Upper lobe of left lung (tissue), 4 donors: ENCODE measurements at regions not wholly inside any gene's neighbourhood (a gene's known extent, or its start where the extent isn't known, plus 50 kb on each side); places are given as distances from the start of the nearest gene placed in this dataset.

Source experiments
- CTCF ChIP-seq, 6 experiments: fragments of 450-650 bp in 4 of 6; fragments of 200-600 bp in 2 of 6; sonication (generic) in 2 of 6; IDR thresholded peaks; one replicate each; pipeline ENCODE4 v1.5.1; 2016 to 2019; ENCODE audit warnings: antibody characterized with exemption in 6 of 6
- EP300 ChIP-seq, 4 donors: sonication (generic); formaldehyde crosslinking; IDR thresholded peaks; one replicate each; pipeline ENCODE4 v1.5.1; 2017; ENCODE audit warnings: antibody characterized with exemption in 4 of 4, control low read depth in 2 of 4
- POLR2A ChIP-seq, 4 donors: fragments of 450-650 bp; IDR thresholded peaks; one replicate each; pipeline ENCODE4 v1.5.1; 2016 to 2017; ENCODE audit warnings: antibody characterized with exemption in 4 of 4, mild to moderate bottlenecking in 2 of 4
- POLR2AphosphoS5 ChIP-seq, 2 donors: sonication (generic); formaldehyde crosslinking; IDR thresholded peaks; one replicate each; pipeline ENCODE4 v1.5.1; 2017; ENCODE audit warnings: antibody characterized with exemption in 2 of 2

GRCh38 chr2:204299766-204300165 is 245.5 kb upstream of the PARD3B start:
- TF ChIP-seq CTCF (IDR thresholded peaks at IDR 0.05) = no peak
- no peak for TF ChIP-seq POLR2A (IDR thresholded peaks at IDR 0.05)
- TF ChIP-seq EP300 (IDR thresholded peaks at IDR 0.05) = no peak
- no peak for TF ChIP-seq POLR2AphosphoS5 (IDR thresholded peaks at IDR 0.05)
